Calu3 (cell line): ENCODE measurements at regions not wholly inside any gene's neighbourhood (a gene's known extent, or its start where the extent isn't known, plus 50 kb on each side); places are given as distances from the start of the nearest gene placed in this dataset.

ENCODE experiments used
- BruUV-seq: library from RNA; stranded (reverse); fragments of 400-500 nt; replicated peaks from 2 replicates; lab custom pipeline; 2021; lab: Mats Ljungman, UMichigan
- CTCF ChIA-PET: fragments of 300-600 bp; sonication (Branson Sonifier 250); formaldehyde crosslinking; loops from one replicate; lab custom pipeline; 2022; ENCODE audit warnings: antibody characterized with exemption; lab: Charles Lee
- DNase-seq: peaks from one replicate; pipeline ENCODE4 v3.0.0; 2022
- H3K27ac Mint-ChIP-seq: one replicate; pipeline ENCODE4 v1.8.0; 2022; ENCODE audit warnings: mixed read lengths; ENCODE audit not compliant: unreplicated experiment
- H3K27me3 Mint-ChIP-seq: one replicate; pipeline ENCODE4 v1.8.0; 2022; ENCODE audit warnings: mixed read lengths; ENCODE audit not compliant: unreplicated experiment
- H3K36me3 Mint-ChIP-seq: one replicate; pipeline ENCODE4 v1.8.0; 2022; ENCODE audit warnings: mild to moderate bottlenecking, moderate library complexity, mixed read lengths; ENCODE audit not compliant: insufficient read depth, unreplicated experiment
- H3K4me1 Mint-ChIP-seq: one replicate; pipeline ENCODE4 v1.8.0; 2022; ENCODE audit warnings: mild to moderate bottlenecking, low read depth, mixed read lengths; ENCODE audit not compliant: unreplicated experiment
- H3K4me3 Mint-ChIP-seq: one replicate; pipeline ENCODE4 v1.8.0; 2022; ENCODE audit warnings: mild to moderate bottlenecking, low read depth, moderate library complexity, mixed read lengths; ENCODE audit not compliant: unreplicated experiment
- H3K9me3 Mint-ChIP-seq: one replicate; pipeline ENCODE4 v1.8.0; 2022; ENCODE audit warnings: low read depth, mixed read lengths; ENCODE audit not compliant: unreplicated experiment
- intact Hi-C: fragments of 100-400 bp; cut with micrococcal nuclease; formaldehyde crosslinking; loops from one replicate; pipeline ENCODE4 v1.10.0; 2022; ENCODE audit not compliant: unreplicated experiment
- TF ChIP-seq, protein P1 (sequence below): fragments of 200-600 bp; IDR thresholded peaks from one replicate; pipeline ENCODE4 v1.8.0; 2022; ENCODE audit warnings: antibody characterized with exemption; ENCODE audit not compliant: unreplicated experiment

DNA sequence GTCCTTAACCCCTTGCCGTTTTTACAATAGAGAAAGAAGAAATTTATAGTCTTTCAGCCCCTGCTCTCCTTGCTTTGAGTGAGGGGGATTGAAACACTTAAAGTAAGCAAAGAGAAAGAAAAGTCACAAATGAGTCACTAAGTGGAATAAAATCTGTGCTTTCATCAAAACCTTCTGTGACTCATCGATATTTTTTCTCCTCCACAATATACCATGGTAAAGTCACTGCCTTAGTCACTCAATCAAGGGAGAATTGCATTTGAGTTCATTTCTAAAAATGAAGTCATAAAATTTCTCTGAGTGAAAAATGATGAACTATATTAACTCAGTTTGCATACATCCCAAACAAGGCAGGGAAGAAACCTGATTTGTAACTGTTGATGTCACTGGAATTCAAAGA lies 470.3 kb downstream of the FOXG1 start:
- Mint-ChIP-seq H3K4me3 (no peak overlapping the region), H3K36me3 (no peaks in the 10 kb centered on the region), H3K27me3 (no peaks in the 10 kb centered on the region), H3K9me3 (no peaks in the 10 kb centered on the region), H3K27ac (no peak overlapping the region), H3K4me1 (peaks cover 13% of the 10 kb centered on the region)
- CTCF ChIA-PET = no interaction called here
- intact Hi-C loops = no loop called here
- DNase-seq = no peak
- BruUV-seq = no TSS peak
- TF ChIP-seq, protein P1, sequence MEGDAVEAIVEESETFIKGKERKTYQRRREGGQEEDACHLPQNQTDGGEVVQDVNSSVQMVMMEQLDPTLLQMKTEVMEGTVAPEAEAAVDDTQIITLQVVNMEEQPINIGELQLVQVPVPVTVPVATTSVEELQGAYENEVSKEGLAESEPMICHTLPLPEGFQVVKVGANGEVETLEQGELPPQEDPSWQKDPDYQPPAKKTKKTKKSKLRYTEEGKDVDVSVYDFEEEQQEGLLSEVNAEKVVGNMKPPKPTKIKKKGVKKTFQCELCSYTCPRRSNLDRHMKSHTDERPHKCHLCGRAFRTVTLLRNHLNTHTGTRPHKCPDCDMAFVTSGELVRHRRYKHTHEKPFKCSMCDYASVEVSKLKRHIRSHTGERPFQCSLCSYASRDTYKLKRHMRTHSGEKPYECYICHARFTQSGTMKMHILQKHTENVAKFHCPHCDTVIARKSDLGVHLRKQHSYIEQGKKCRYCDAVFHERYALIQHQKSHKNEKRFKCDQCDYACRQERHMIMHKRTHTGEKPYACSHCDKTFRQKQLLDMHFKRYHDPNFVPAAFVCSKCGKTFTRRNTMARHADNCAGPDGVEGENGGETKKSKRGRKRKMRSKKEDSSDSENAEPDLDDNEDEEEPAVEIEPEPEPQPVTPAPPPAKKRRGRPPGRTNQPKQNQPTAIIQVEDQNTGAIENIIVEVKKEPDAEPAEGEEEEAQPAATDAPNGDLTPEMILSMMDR = no peak

DNA sequence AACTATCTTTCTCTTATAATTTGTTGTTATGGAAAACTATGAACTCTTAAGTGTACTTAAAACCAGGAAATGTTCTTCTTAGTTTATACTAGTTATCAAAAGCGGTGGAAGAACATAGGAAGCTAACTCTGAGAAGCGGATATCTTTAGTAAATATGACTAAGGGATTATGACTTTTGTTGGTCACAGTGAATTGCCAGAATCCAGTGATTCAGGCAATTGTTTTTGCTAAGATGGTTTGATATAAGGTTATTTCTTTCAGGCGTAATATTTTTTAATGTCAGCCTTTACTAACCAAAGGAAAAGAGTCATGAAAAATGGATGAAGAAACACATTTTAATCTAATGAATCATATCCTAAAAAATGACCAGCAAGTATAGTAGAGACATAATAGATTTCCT lies 473.5 kb downstream of the FOXG1 start:
- DNase-seq = no peak
- no TSS peak for BruUV-seq
- Mint-ChIP-seq H3K27me3 (no peaks in the 10 kb centered on the region), H3K4me1 (peaks cover 21% of the 10 kb centered on the region), H3K9me3 (no peaks in the 10 kb centered on the region), H3K4me3 (no peak overlapping the region), H3K27ac (no peak overlapping the region), H3K36me3 (no peaks in the 10 kb centered on the region)
- CTCF ChIA-PET = interaction anchor here (0.6 kb wide), 1 partner anchor 376 kb away, joined by 4 read pairs; no protein-coding TSS in a partner anchor
- TF ChIP-seq, protein P1 = no peak
- intact Hi-C loops = no loop called here

- Mint-ChIP-seq H3K27ac (no peak overlapping the region), H3K9me3 (no peaks in the 10 kb centered on the region), H3K36me3 (no peaks in the 10 kb centered on the region), H3K27me3 (no peaks in the 10 kb centered on the region), H3K4me1 (peaks cover 9% of the 10 kb centered on the region), H3K4me3 (no peak overlapping the region)
- CTCF ChIA-PET = no interaction called here
- no TSS peak for BruUV-seq
- TF ChIP-seq, protein P1 = no peak
- no peak for DNase-seq
- intact Hi-C loops = no loop called here
These were observed 476.5 kb downstream of the FOXG1 start for GRCh38 chr14:29242755-29243754.

DNA sequence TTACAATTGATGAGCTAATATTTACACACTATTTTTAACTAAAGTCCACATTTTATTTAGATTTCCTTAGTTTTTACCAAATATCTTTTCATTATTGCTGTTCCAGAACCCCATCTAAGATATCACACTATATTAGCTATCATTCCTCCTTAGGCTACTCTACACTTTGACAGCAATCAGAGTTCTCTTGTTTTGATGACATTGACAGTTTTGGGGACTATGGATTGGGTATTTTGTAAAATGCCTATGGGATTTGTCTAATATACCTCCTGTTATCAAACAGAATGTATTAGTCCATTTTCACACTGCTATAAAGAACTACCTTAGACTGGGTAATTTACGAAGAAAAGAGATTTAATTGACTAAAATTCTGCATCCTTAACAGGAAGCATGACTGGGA lies 489.1 kb downstream of the FOXG1 start:
- CTCF ChIA-PET = no interaction called here
- Mint-ChIP-seq H3K9me3 (peaks cover 4% of the 10 kb centered on the region), H3K27ac (no peak overlapping the region), H3K27me3 (no peaks in the 10 kb centered on the region), H3K4me3 (no peak overlapping the region), H3K36me3 (no peaks in the 10 kb centered on the region), H3K4me1 (no peaks in the 10 kb centered on the region)
- no peak for DNase-seq
- BruUV-seq = no TSS peak
- TF ChIP-seq, protein P1 = no peak
- intact Hi-C loops = no loop called here
